CD4-positive, alpha-beta memory T cell (primary cell): ENCODE measurements at regions not wholly inside any gene's neighbourhood (a gene's known extent, or its start where the extent isn't known, plus 50 kb on each side); places are given as distances from the start of the nearest gene placed in this dataset.

Experiments
- CTCF ChIA-PET: fragments of 350-600 bp; sonication (Branson Sonifier 250); formaldehyde crosslinking; loops from one replicate; lab custom pipeline; 2021; ENCODE audit warnings: inconsistent platforms; ENCODE audit not compliant: partially characterized antibody; lab: Charles Lee
- POLR2A ChIA-PET: fragments of 350-600 bp; sonication (Branson Sonifier 250); formaldehyde crosslinking; loops from one replicate; lab custom pipeline; 2021; ENCODE audit not compliant: partially characterized antibody; lab: Charles Lee
- DNase-seq, 5 donors: peaks; one replicate each; pipeline versions ENCODE4 v3.0.0 to v3.0.0-alpha.2; 2020 to 2022; ENCODE audit warnings: mixed read lengths in 1 of 5
- H3K27ac ChIP-seq: one replicate; pipeline ENCODE4 v1.7.0; 2013; ENCODE audit warnings: low read depth, low read length
- H3K27me3 ChIP-seq: 2 replicates; pipeline ENCODE4 v1.7.0; 2013; ENCODE audit warnings: mild to moderate bottlenecking, low read length, moderate library complexity; ENCODE audit not compliant: insufficient read depth
- H3K36me3 ChIP-seq: 2 replicates; pipeline ENCODE4 v1.7.0; 2013; ENCODE audit warnings: mild to moderate bottlenecking, low read length, moderate library complexity; ENCODE audit not compliant: insufficient read depth
- H3K4me1 ChIP-seq: 2 replicates; pipeline ENCODE4 v1.7.0; 2013; ENCODE audit warnings: mild to moderate bottlenecking, low read length, moderate library complexity; ENCODE audit not compliant: insufficient read depth
- H3K4me3 ChIP-seq, 2 donors: one replicate each; pipeline ENCODE4 v1.7.0; 2013; ENCODE audit warnings: low read length in 2 of 2, mild to moderate bottlenecking in 1 of 2
- H3K9me3 ChIP-seq, 2 donors: one replicate each; pipeline ENCODE4 v1.7.0; 2013; ENCODE audit warnings: low read length in 2 of 2, control low read depth in 1 of 2; ENCODE audit not compliant: control insufficient read depth in 1 of 2
- H3K27ac Mint-ChIP-seq, 7 donors: one replicate each; pipeline ENCODE4 v1.8.0; 2020 to 2021; ENCODE audit warnings: mixed read lengths in 7 of 7, mild to moderate bottlenecking in 6 of 7, inconsistent platforms in 3 of 7, moderate library complexity in 3 of 7
- H3K27me3 Mint-ChIP-seq, 2 donors: one replicate each; pipeline ENCODE4 v1.8.0; 2020 to 2021; ENCODE audit warnings: mixed read lengths in 2 of 2
- H3K36me3 Mint-ChIP-seq, 2 donors: one replicate each; pipeline ENCODE4 v1.8.0; 2020 to 2021; ENCODE audit warnings: mixed read lengths in 2 of 2, inconsistent platforms in 1 of 2, mild to moderate bottlenecking in 1 of 2
- H3K4me1 Mint-ChIP-seq, 4 donors: one replicate each; pipeline ENCODE4 v1.8.0; 2020 to 2021; ENCODE audit warnings: mixed read lengths in 4 of 4, mild to moderate bottlenecking in 1 of 4
- H3K4me3 Mint-ChIP-seq, 8 donors: one replicate each; pipeline ENCODE4 v1.8.0; 2020 to 2021; ENCODE audit warnings: mixed read lengths in 8 of 8, mild to moderate bottlenecking in 7 of 8, moderate library complexity in 6 of 8, inconsistent platforms in 3 of 8
- H3K9me3 Mint-ChIP-seq, 8 donors: one replicate each; pipeline ENCODE4 v1.8.0; 2020 to 2021; ENCODE audit warnings: mixed read lengths in 8 of 8, mild to moderate bottlenecking in 5 of 8, inconsistent platforms in 3 of 8, moderate library complexity in 1 of 8
- intact Hi-C: fragments of 100-400 bp; cut with micrococcal nuclease; formaldehyde crosslinking; loops from one replicate; pipeline ENCODE4 v1.15.1; 2023

DNA sequence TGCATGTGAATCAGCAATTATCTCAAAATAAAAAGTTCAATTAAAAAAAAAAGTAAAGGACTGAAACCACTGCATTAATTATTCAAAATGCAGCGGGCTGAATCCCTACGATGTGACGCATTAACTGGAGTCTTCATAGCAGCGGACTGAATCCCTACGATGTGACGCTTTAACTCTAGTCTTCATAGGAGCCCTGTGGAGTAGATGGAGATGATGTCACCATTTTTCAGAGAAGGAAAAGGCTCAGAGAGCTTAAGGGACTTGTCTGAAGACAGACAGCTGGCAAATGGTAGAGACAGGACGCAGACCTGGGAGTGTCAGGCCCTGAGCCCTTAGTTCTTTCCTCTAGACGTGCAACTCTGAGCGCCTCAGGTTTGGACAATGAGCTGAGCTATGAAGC, 168.0 kb upstream of the MYL2 start:
- Mint-ChIP-seq H3K36me3 (no peaks in the 10 kb centered on the region), H3K27ac (no peak overlapping the region), H3K4me1 (peaks cover 3 to 6% (median 4%) of the 10 kb centered on the region in 4 donors), H3K9me3 (peaks cover 0 to 3% (median 0%) of the 10 kb centered on the region in 8 donors), H3K4me3 (no peak overlapping the region), H3K27me3 (peaks cover 3 to 5% of the 10 kb centered on the region in 2 donors)
- no peak for DNase-seq
- CTCF ChIA-PET, result no interaction called here
- intact Hi-C loops, result no loop called here
- Histone ChIP-seq H3K9me3 (no peaks in the 10 kb centered on the region), H3K36me3 (no peaks in the 10 kb centered on the region), H3K27me3 (no peaks in the 10 kb centered on the region), H3K27ac (no peak overlapping the region), H3K4me1 (peaks cover 5% of the 10 kb centered on the region), H3K4me3 (no peak overlapping the region)
- POLR2A ChIA-PET, result no interaction called here

- CTCF ChIA-PET, result no interaction called here
- POLR2A ChIA-PET, result no interaction called here
- no peak overlapping the region for H3K27ac Mint-ChIP-seq
- H3K4me1 Mint-ChIP-seq, result no peaks in the 10 kb centered on the region
- no peak overlapping the region for H3K4me3 Mint-ChIP-seq
- no peak for DNase-seq
- Histone ChIP-seq H3K27me3 (peaks cover 4% of the 10 kb centered on the region), H3K36me3 (no peaks in the 10 kb centered on the region), H3K27ac (no peak overlapping the region), H3K4me3 (no peak overlapping the region), H3K9me3 (no peaks in the 10 kb centered on the region), H3K4me1 (no peaks in the 10 kb centered on the region)
- peaks cover 0 to 3% (median 0%) of the 10 kb centered on the region in 8 donors for H3K9me3 Mint-ChIP-seq
- H3K27me3 Mint-ChIP-seq, result peaks cover 6 to 10% of the 10 kb centered on the region in 2 donors
- intact Hi-C loops, result no loop called here
- no peaks in the 10 kb centered on the region for H3K36me3 Mint-ChIP-seq
Measured at GRCh38 chr12:111086947-111087700, 166.7 kb upstream of the MYL2 start.

- POLR2A ChIA-PET, result no interaction called here
Measured at GRCh38 chr12:111085096-111085495, 164.7 kb upstream of the MYL2 start.

DNA sequence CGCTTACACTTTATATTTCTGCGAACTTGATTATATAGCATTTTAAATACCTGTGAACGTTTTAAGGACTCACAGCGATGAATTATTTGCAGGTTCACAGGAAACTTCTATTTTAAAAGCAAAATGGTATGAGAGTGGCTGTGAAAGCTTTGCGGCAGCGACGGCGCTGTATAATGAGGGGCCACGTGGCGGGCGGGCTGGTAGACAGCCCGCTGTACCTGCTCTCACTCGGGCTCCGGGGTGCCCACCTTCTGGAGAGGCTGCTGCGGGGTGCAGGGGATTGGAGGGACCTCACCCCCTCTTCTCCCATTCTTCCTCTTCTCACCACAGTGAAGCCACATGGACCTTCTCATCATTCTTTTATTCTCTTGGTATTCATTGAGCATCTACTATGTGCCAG, 164.2 kb upstream of the MYL2 start:
- no peak for DNase-seq
- H3K27me3 ChIP-seq, result peaks cover 4% of the 10 kb centered on the region
- Mint-ChIP-seq H3K27me3 (peaks cover 11 to 12% of the 10 kb centered on the region in 2 donors), H3K4me3 (no peak overlapping the region), H3K27ac (no peak overlapping the region), H3K9me3 (peaks cover 0 to 3% (median 0%) of the 10 kb centered on the region in 8 donors), H3K4me1 (no peaks in the 10 kb centered on the region), H3K36me3 (no peaks in the 10 kb centered on the region)
- H3K4me3 ChIP-seq, result no peak overlapping the region
- H3K9me3 ChIP-seq, result no peaks in the 10 kb centered on the region
- H3K36me3 ChIP-seq, result no peaks in the 10 kb centered on the region
- no peak overlapping the region for H3K27ac ChIP-seq
- intact Hi-C loops, result no loop called here
- ChIA-PET POLR2A (no interaction called here), CTCF (no interaction called here)
- H3K4me1 ChIP-seq, result no peaks in the 10 kb centered on the region

More at GRCh38 chr12:111085096-111085495, 164.7 kb upstream of the MYL2 start:
- Mint-ChIP-seq H3K4me1 (no peaks in the 10 kb centered on the region), H3K4me3 (no peak overlapping the region), H3K27ac (no peak overlapping the region), H3K9me3 (peaks cover 0 to 3% (median 0%) of the 10 kb centered on the region in 8 donors), H3K36me3 (no peaks in the 10 kb centered on the region), H3K27me3 (peaks cover 11 to 12% of the 10 kb centered on the region in 2 donors)
- Histone ChIP-seq H3K4me1 (no peaks in the 10 kb centered on the region), H3K27me3 (peaks cover 4% of the 10 kb centered on the region), H3K36me3 (no peaks in the 10 kb centered on the region), H3K27ac (no peak overlapping the region), H3K4me3 (no peak overlapping the region), H3K9me3 (no peaks in the 10 kb centered on the region)
- no peak for DNase-seq
- CTCF ChIA-PET, result no interaction called here
- intact Hi-C loops, result no loop called here

- H3K27me3 Mint-ChIP-seq, result peaks cover 11 to 12% of the 10 kb centered on the region in 2 donors
- ChIA-PET POLR2A (no interaction called here), CTCF (no interaction called here)
Measured at GRCh38 chr12:111084158-111084557, 163.8 kb upstream of the MYL2 start.

DNA sequence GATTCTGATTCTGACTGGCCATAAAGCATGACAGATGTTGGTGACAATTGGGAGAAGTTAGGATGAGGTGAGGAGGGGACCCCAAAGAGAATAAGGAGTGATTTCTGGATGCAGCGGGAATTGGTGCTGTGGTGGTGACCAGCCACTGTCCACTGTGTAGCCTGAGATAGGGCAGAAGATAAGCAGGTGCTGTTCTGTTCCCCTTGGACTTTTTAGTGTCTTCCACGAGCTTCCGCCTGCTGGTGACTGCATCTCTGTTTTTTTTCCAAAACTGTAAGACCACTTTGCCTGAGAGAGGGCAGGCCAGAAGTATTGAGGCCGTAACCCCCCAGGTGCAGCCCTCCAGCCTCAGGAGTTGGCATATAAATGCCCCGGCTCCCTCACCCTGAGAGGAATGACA, 161.2 kb upstream of the MYL2 start:
- Histone ChIP-seq H3K9me3 (no peaks in the 10 kb centered on the region), H3K4me1 (no peaks in the 10 kb centered on the region), H3K27ac (no peak overlapping the region), H3K36me3 (no peaks in the 10 kb centered on the region), H3K4me3 (no peak overlapping the region), H3K27me3 (peaks cover 4% of the 10 kb centered on the region)
- intact Hi-C loops, result no loop called here
- peaks cover 0 to 3% (median 0%) of the 10 kb centered on the region in 8 donors for H3K9me3 Mint-ChIP-seq
- no peak overlapping the region for H3K4me3 Mint-ChIP-seq
- no peak overlapping the region for H3K27ac Mint-ChIP-seq
- no peaks in the 10 kb centered on the region for H3K4me1 Mint-ChIP-seq
- POLR2A ChIA-PET, result no interaction called here
- CTCF ChIA-PET, result no interaction called here
- H3K27me3 Mint-ChIP-seq, result peaks cover 7 to 12% of the 10 kb centered on the region in 2 donors
- no peaks in the 10 kb centered on the region for H3K36me3 Mint-ChIP-seq
- no peak for DNase-seq

More at GRCh38 chr12:111084158-111084557, 163.8 kb upstream of the MYL2 start:
- no peaks in the 10 kb centered on the region for H3K4me1 Mint-ChIP-seq
- H3K9me3 ChIP-seq, result no peaks in the 10 kb centered on the region
- no peaks in the 10 kb centered on the region for H3K4me1 ChIP-seq
- H3K27me3 ChIP-seq, result peaks cover 4% of the 10 kb centered on the region
- no peak overlapping the region for H3K4me3 ChIP-seq
- no peak overlapping the region for H3K27ac Mint-ChIP-seq
- H3K27ac ChIP-seq, result no peak overlapping the region
- no peaks in the 10 kb centered on the region for H3K36me3 Mint-ChIP-seq
- peaks cover 0 to 3% (median 0%) of the 10 kb centered on the region in 8 donors for H3K9me3 Mint-ChIP-seq
- intact Hi-C loops, result no loop called here
- H3K4me3 Mint-ChIP-seq, result no peak overlapping the region
- DNase-seq, result no peak
- no peaks in the 10 kb centered on the region for H3K36me3 ChIP-seq

DNA sequence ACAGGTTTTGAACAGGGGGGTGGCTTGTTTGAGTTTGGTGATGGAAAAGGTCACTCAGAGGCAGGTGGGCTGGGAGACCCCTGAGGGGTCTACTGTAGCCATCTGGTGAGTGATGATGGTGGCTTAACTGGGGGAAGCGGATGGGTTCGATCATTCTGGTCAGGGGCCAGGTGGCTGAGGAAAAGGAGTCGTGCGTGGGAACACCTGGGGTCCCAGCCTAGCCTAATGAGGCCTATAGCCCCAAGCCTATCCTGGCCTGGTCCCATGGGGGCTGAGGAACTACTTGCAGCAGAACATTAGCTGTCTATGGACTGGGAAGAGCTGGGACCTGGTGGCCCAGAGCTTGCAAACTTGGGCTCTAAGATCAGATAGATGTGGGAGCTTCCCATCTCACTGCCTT, 158.4 kb upstream of the MYL2 start:
- Mint-ChIP-seq H3K4me1 (no peaks in the 10 kb centered on the region), H3K36me3 (no peaks in the 10 kb centered on the region), H3K4me3 (no peak overlapping the region), H3K27me3 (peaks cover 10 to 15% of the 10 kb centered on the region in 2 donors), H3K27ac (no peak overlapping the region), H3K9me3 (peaks cover 0 to 1% (median 0%) of the 10 kb centered on the region in 8 donors)
- Histone ChIP-seq H3K27me3 (peaks cover 4% of the 10 kb centered on the region), H3K27ac (no peak overlapping the region), H3K9me3 (no peaks in the 10 kb centered on the region), H3K4me3 (no peak overlapping the region), H3K36me3 (no peaks in the 10 kb centered on the region), H3K4me1 (no peaks in the 10 kb centered on the region)
- POLR2A ChIA-PET, result no interaction called here
- CTCF ChIA-PET, result no interaction called here
- intact Hi-C loops, result no loop called here
- no peak for DNase-seq
